CD4-positive, alpha-beta T cell (primary cell): ENCODE measurements at regions not wholly inside any gene's neighbourhood (a gene's known extent, or its start where the extent isn't known, plus 50 kb on each side); places are given as distances from the start of the nearest gene placed in this dataset.

ENCODE experiments used
- ATAC-seq: fragments of 200-7000 bp; cut with Tn5 transposase; one replicate; pipeline ENCODE4 v1.10.0; 2022; ENCODE audit warnings: mild to moderate bottlenecking; ENCODE audit not compliant: poor library complexity
- CTCF ChIA-PET: fragments of 350-600 bp; sonication (Branson Sonifier 250); formaldehyde crosslinking; loops from one replicate; lab custom pipeline; 2021; ENCODE audit warnings: antibody characterized with exemption, inconsistent platforms; lab: Charles Lee
- POLR2A ChIA-PET: fragments of 350-600 bp; sonication (Branson Sonifier 250); formaldehyde crosslinking; loops from one replicate; lab custom pipeline; 2021; ENCODE audit warnings: antibody characterized with exemption, inconsistent platforms; lab: Charles Lee
- DNase-seq, 14 experiments: peaks; one replicate each; pipeline ENCODE4 v3.0.0-alpha.2; 2013 to 2020; ENCODE audit warnings: mixed read lengths in 2 of 14
- H3K27ac ChIP-seq, 2 donors: one replicate each; pipeline versions ENCODE4 v1.5.1 to v1.7.0; 2013; ENCODE audit warnings: low read length in 2 of 2, low read depth in 1 of 2, mild to moderate bottlenecking in 1 of 2
- H3K27me3 ChIP-seq, 2 experiments: 1 replicate in 1 of 2; 2 replicates in 1 of 2; pipeline versions ENCODE4 v1.6.1 to v1.7.0; 2013; ENCODE audit warnings: low read length in 2 of 2, control low read depth in 1 of 2, mild to moderate bottlenecking in 1 of 2, moderate library complexity in 1 of 2; ENCODE audit not compliant: insufficient read depth in 2 of 2, control insufficient read depth in 1 of 2
- H3K36me3 ChIP-seq: one replicate; pipeline ENCODE4 v1.6.1; 2013; ENCODE audit warnings: low read length, control low read depth; ENCODE audit not compliant: insufficient read depth
- H3K4me1 ChIP-seq: one replicate; pipeline ENCODE4 v1.6.1; 2013; ENCODE audit warnings: low read length, control low read depth; ENCODE audit not compliant: insufficient read depth
- H3K4me3 ChIP-seq: one replicate; pipeline ENCODE4 v1.5.1; 2013; ENCODE audit warnings: mild to moderate bottlenecking, low read length, moderate library complexity
- H3K9me3 ChIP-seq, 2 experiments: 1 replicate in 1 of 2; 2 replicates in 1 of 2; pipeline versions ENCODE4 v1.6.1 to v1.7.0; 2013; ENCODE audit warnings: low read length in 2 of 2, mild to moderate bottlenecking in 2 of 2, control low read depth in 1 of 2, moderate library complexity in 1 of 2; ENCODE audit not compliant: control insufficient read depth in 1 of 2, insufficient read depth in 1 of 2
- H3K27ac Mint-ChIP-seq: one replicate; pipeline ENCODE4 v1.8.0; 2020; ENCODE audit warnings: mixed read lengths
- H3K27me3 Mint-ChIP-seq: one replicate; pipeline ENCODE4 v1.8.0; 2021; ENCODE audit warnings: mixed read lengths
- H3K36me3 Mint-ChIP-seq: one replicate; pipeline ENCODE4 v1.8.0; 2021; ENCODE audit warnings: low read depth, mixed read lengths
- H3K4me1 Mint-ChIP-seq: one replicate; pipeline ENCODE4 v1.8.0; 2021; ENCODE audit warnings: low read depth, mixed read lengths
- H3K4me3 Mint-ChIP-seq: one replicate; pipeline ENCODE4 v1.8.0; 2020; ENCODE audit warnings: mild to moderate bottlenecking, mixed read lengths
- H3K9me3 Mint-ChIP-seq: one replicate; pipeline ENCODE4 v1.8.0; 2020; ENCODE audit warnings: mixed read lengths
- CTCF ChIP-seq: fragments of 200-600 bp; IDR thresholded peaks from one replicate; pipeline ENCODE4 v1.8.0; 2022; ENCODE audit warnings: antibody characterized with exemption, mild to moderate bottlenecking
- intact Hi-C, 2 experiments: fragments of 100-400 bp; cut with DNase I in 1 of 2; cut with micrococcal nuclease in 1 of 2; formaldehyde crosslinking; loops; one replicate each; pipeline versions ENCODE4 v1.15.1 to v1.9.0; 2023 to 2025; cut with DNase I, micrococcal nuclease

GRCh38 chr3:146968204-146968651 is 363.1 kb upstream of the PLSCR5 start:
- DNase-seq (no peak), ATAC-seq (no peak)
- no peaks in the 10 kb centered on the region for H3K36me3 Mint-ChIP-seq
- POLR2A ChIA-PET = no interaction called here
- H3K27me3 Mint-ChIP-seq = no peaks in the 10 kb centered on the region
- H3K27me3 ChIP-seq = no peaks in the 10 kb centered on the region
- no peaks in the 10 kb centered on the region for H3K4me1 ChIP-seq
- peaks cover 0 to 4% of the 10 kb centered on the region in 2 experiments for H3K9me3 ChIP-seq
- H3K4me1 Mint-ChIP-seq = no peaks in the 10 kb centered on the region
- CTCF ChIA-PET = no interaction called here
- H3K27ac Mint-ChIP-seq = no peak overlapping the region
- H3K9me3 Mint-ChIP-seq = peaks cover 6% of the 10 kb centered on the region
- no peak for TF ChIP-seq CTCF
- no peak overlapping the region for H3K4me3 ChIP-seq
- intact Hi-C loops = no loop called here
- no peak overlapping the region for H3K4me3 Mint-ChIP-seq
- no peaks in the 10 kb centered on the region for H3K36me3 ChIP-seq
- H3K27ac ChIP-seq = no peak overlapping the region

GRCh38 chr3:146967783-146968182 is 362.6 kb upstream of the PLSCR5 start:
- ChIA-PET POLR2A (no interaction called here), CTCF (no interaction called here)
- peaks cover 0 to 4% of the 10 kb centered on the region in 2 experiments for H3K9me3 ChIP-seq
- H3K4me3 ChIP-seq = no peak overlapping the region
- no peak overlapping the region for H3K4me3 Mint-ChIP-seq
- no peak for TF ChIP-seq CTCF
- H3K27me3 ChIP-seq = no peaks in the 10 kb centered on the region
- no peak for ATAC-seq
- H3K27ac ChIP-seq = no peak overlapping the region
- no peaks in the 10 kb centered on the region for H3K27me3 Mint-ChIP-seq
- no peaks in the 10 kb centered on the region for H3K4me1 Mint-ChIP-seq
- no peaks in the 10 kb centered on the region for H3K4me1 ChIP-seq
- no peaks in the 10 kb centered on the region for H3K36me3 Mint-ChIP-seq
- H3K27ac Mint-ChIP-seq = no peak overlapping the region
- H3K9me3 Mint-ChIP-seq = peaks cover 6% of the 10 kb centered on the region
- no peaks in the 10 kb centered on the region for H3K36me3 ChIP-seq
- intact Hi-C loops = no loop called here
- no peak for DNase-seq

GRCh38 chr3:146966124-146966523 is 361.0 kb upstream of the PLSCR5 start:
- no peak for TF ChIP-seq CTCF
- H3K27ac ChIP-seq = no peak overlapping the region
- DNase-seq (no peak), ATAC-seq (no peak)
- no peaks in the 10 kb centered on the region for H3K27me3 ChIP-seq
- CTCF ChIA-PET = no interaction called here
- H3K27ac Mint-ChIP-seq = no peak overlapping the region
- H3K9me3 Mint-ChIP-seq = peaks cover 2% of the 10 kb centered on the region
- intact Hi-C loops = no loop called here
- H3K36me3 ChIP-seq = no peaks in the 10 kb centered on the region
- no peaks in the 10 kb centered on the region for H3K4me1 ChIP-seq
- peaks cover 0 to 4% of the 10 kb centered on the region in 2 experiments for H3K9me3 ChIP-seq
- POLR2A ChIA-PET = no interaction called here
- H3K4me3 ChIP-seq = no peak overlapping the region
- H3K4me1 Mint-ChIP-seq = no peaks in the 10 kb centered on the region
- no peaks in the 10 kb centered on the region for H3K27me3 Mint-ChIP-seq
- no peak overlapping the region for H3K4me3 Mint-ChIP-seq
- no peaks in the 10 kb centered on the region for H3K36me3 Mint-ChIP-seq
